ENCODE measurements at regions not wholly inside any gene's neighbourhood (a gene's known extent, or its start where the extent isn't known, plus 50 kb on each side); places are given as distances from the start of the nearest gene placed in this dataset.

GRCh38 chr12:4216187-4216927 lies 57.2 kb upstream of the CCND2 start (continued):
- TF ChIP-seq HIC1 (tag by site-specific recombination; IDR thresholded peaks at IDR 0.05) (no peak), HOXA7 (CRISPR knock-in tag; IDR thresholded peaks at IDR 0.05; ENCODE audit: borderline replicate concordance) (no peak), ZNF521 (tag by site-specific recombination; IDR thresholded peaks at IDR 0.05) (no peak), ELK4 (IDR thresholded peaks at IDR 0.05; ENCODE audit: borderline replicate concordance, low read depth, low read length) (no peak)

GRCh38 chr12:4215229-4216186 lies 58.1 kb upstream of the CCND2 start:
- H3K9me3 ChIP-seq (ENCODE audit: control insufficient read depth, insufficient read depth, low read depth, low read length), result no peaks in the 10 kb centered on the region
- no peaks in the 10 kb centered on the region for H3K36me3 ChIP-seq (ENCODE audit: control insufficient read depth in 2 of 2, insufficient read depth in 1 of 2, low read length in 2 of 2)
- H3K4me3 ChIP-seq (ENCODE audit: low read depth, low read length), result no peak overlapping the region
- ChIA-PET CTCF (interaction anchor here (0.6 to 1.1 kb wide), 2 partner anchors 108 to 1092 kb away, joined by 3 to 4 read pairs; no protein-coding TSS in a partner anchor), POLR2A (interaction anchor here (0.6 kb wide), 1 partner anchor 23 kb away, joined by 3 read pairs; no protein-coding TSS in a partner anchor)
- no peaks in the 10 kb centered on the region for H3K4me1 ChIP-seq (ENCODE audit: control insufficient read depth, insufficient read depth, low read length)
- no peak overlapping the region for H3K27ac ChIP-seq (ENCODE audit: extremely low read depth, low read depth, low read length)
- TF ChIP-seq ZNF24 (tag by site-specific recombination; IDR thresholded peaks at IDR 0.05) (no peak), ZSCAN4 (tag by site-specific recombination; IDR thresholded peaks at IDR 0.05) (no peak), ZNF692 (tag by site-specific recombination; IDR thresholded peaks at IDR 0.05) (no peak), YY2 (tag by site-specific recombination; IDR thresholded peaks at IDR 0.05) (no peak), ZNF623 (tag by site-specific recombination; IDR thresholded peaks at IDR 0.05) (no peak), ZNF747 (tag by site-specific recombination; IDR thresholded peaks at IDR 0.05) (no peak), ZFP3 (tag by site-specific recombination; IDR thresholded peaks at IDR 0.05; ENCODE audit: low read depth) (no peak), ZNF175 (tag by site-specific recombination; IDR thresholded peaks at IDR 0.05) (no peak), ZNF221 (tag by site-specific recombination; IDR thresholded peaks at IDR 0.05; ENCODE audit: borderline replicate concordance) (no peak), ZNF23 (tag by site-specific recombination; IDR thresholded peaks at IDR 0.05; ENCODE audit: borderline replicate concordance) (no peak), ZNF398 (tag by site-specific recombination; IDR thresholded peaks at IDR 0.05) (no peak), ZNF350 (tag by site-specific recombination; IDR thresholded peaks at IDR 0.05) (no peak), ZNF571 (tag by site-specific recombination; IDR thresholded peaks at IDR 0.05) (no peak), PRDM4 (tag by site-specific recombination; IDR thresholded peaks at IDR 0.05) (no peak), HIC1 (tag by site-specific recombination; IDR thresholded peaks at IDR 0.05) (no peak)
